GM20431 (cell line): ENCODE measurements at regions not wholly inside any gene's neighbourhood (a gene's known extent, or its start where the extent isn't known, plus 50 kb on each side); places are given as distances from the start of the nearest gene placed in this dataset.
"Not testable (repeated sequence)": the region's sequence is repeated elsewhere in the genome, so short reads cannot be mapped to it uniquely, and the experiment has no call there.

ENCODE experiments used
- in situ Hi-C: fragments of 300-500 bp; cut with MseI, MboI; formaldehyde crosslinking; loops from one replicate; pipeline ENCODE4 v1.15.0; 2020; ENCODE audit warnings: low sequenced_read_pairs; ENCODE audit not compliant: unreplicated experiment

DNA sequence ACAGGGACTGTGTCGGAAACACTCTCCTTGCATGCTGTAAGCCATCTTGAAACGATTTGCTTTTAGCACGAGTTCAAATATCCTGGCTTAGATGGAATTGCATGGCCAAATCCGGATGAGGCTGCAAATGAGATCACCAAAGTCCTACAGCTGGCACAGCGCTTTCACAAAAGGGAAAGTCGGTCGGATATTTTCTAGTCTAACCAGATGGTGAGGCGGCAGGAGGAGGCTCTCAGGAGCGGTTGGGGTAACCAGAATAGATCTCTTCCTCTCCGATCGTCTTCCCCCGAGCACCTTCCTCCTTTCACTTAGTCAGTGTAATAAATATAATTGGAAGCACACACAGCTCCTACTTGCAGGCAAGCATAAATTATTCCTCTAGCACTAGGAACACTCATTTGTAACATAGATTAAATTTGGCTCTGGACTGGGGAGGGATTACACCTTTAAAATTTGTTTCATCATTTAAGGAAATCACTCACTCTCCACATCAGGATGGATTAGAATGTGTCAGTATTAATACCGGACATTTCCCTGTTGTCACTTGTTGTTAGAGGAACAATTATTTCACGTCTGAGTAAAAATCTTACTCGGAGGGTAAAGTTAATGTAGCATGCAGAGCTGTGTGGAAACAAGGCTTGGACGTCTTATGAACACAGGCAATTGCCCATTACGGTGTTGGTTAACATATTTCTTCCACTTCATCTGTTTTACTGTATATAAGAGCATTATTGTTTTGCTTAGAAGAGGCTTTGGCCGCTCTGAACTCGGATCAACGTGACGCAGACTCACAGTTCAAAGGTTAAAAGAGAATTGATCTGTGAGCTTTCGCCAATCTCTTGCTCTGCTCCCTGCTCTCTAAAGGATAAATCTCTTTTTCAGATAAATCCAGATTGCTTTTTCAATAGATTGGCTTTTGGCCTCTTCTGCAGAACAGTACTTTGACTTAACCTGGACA is 857.9 kb downstream of the TYW1 start:
- in situ Hi-C loops = no loop called here

DNA sequence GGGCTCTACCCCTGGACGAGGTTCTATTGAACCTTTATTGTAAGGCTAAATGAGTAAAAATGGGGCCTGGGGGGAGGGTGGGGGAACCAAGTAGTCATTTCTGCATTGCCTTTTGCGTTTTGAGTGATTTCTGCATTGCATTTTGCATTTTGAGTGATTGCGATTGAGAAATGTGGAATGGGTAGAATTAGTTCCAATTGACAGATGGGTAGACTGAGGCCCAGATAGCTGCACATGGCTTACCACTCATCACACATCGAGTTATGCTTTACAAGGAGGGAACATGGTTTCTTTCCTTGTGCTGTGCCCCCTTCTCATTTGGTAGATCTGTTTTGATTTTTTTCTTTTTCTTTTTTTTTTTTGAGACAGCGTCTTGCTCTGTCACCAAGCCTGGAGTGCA is 858.7 kb downstream of the TYW1 start:
- in situ Hi-C loops = no loop called here

DNA sequence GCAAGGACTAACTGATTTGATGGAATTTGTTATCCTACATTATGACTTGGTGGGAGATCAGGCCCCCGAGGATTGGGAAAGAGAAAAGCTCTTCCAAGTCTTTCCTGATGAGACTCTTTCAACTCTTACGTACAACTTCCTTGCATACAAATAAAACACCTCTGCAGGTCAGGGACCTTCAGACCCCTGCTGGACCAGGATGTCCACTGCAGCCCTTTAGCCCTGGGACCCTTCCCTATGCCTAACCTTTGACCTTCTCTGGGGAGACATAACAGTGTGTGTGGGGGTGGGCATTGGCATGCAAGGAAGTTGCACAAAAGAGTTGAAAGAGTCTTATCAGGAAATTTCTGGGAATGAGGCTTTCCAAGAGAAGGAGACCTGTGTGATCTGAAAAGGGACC is 859.4 kb downstream of the TYW1 start:
- in situ Hi-C loops = no loop called here

DNA sequence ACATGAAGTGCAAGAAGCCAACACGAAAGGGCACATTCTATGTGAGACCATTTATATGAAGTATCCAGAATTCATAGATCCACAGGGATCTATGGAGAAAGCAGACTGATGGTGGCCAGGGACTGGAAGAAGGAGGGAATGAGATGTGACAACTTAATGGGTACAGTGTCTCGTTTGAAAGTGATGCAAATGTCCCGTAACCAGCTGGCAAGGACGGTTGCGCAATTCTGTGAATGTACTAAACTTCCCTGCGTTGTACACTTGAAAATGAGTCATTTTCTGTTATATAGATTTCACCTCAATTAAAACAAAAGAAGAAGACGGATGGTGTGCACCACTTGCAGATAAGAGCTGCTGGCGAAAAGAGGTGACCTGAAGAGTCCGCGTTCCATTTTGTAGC is 861.1 kb downstream of the TYW1 start:
- in situ Hi-C loops = no loop called here

DNA sequence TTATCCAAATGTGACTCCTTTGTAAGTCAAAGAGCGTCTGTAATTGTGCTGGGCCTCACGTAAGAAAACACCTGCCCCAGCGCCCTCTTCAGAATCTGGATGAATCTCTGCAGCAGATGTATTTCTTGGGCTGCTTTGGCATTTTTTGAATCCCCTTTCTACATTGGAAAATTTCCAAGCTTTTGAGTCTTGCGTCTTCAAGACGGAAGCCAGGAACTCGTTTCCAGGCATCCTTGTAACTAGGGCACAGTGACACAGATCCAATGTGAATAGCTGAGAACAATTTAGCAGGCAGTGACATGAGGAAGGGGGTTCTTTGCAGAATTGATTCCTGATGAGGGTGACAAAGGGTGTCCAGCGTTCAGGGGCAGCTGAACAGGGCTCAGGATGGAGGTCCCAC is 862.3 kb downstream of the TYW1 start:
- in situ Hi-C loops = no loop called here

DNA sequence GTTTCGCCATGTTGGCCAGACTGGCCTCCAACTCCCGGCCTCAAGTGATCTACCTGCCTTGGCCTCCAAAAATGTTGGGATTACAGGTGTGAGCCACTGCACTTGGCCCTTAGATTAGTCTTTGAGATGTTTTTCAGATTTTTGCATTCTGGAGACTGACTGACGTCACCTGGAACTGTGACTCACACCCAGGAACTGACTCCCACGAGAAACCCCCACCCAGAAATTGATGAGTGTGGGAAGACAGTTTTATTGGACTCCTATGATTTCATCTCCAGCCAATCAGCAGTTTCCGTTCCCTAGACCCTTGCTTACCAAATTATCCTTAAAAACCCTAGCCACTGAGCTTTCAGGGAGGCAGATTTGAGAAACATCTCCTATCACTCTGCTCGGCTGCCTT is 867.3 kb downstream of the TYW1 start:
- in situ Hi-C loops = no loop called here

DNA sequence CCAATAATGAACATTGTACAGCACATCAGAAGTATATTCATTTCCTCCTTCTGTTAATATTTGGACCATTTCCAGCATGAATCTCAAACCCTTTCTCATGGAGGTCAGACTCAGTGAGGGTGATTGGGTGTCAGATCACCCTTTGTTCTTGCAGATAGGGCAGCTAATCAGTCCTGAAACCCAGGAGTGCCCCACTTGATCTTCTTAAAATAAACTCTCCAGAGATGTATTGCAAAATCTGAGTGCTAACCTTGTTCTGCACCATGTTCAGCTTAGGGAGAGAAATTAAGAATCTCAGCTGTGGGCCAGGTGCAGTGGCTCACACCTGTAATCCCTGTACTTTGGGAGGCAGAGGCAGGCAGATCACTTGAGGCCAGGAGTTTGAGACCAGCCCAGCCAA is 869.4 kb downstream of the TYW1 start:
- in situ Hi-C loops = no loop called here

DNA sequence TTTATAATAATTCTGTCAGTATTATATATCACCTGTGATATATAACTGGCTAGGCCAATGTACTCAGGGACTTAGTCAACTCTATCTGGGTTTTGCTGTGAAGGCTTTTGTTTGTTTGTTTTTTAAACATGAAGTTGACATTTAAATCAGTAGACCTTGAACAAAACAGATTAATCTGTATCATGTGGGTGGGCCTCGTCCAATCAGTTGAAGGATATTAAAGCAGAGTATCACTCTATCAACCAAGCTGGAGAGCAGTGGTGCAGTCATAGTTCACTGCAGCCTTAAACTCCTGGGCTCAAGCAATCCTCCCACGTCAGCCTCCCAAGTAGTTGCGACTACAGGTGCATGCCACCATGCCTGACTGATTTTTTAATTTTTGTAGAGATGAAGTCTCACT is 870.2 kb downstream of the TYW1 start:
- in situ Hi-C loops = no loop called here

DNA sequence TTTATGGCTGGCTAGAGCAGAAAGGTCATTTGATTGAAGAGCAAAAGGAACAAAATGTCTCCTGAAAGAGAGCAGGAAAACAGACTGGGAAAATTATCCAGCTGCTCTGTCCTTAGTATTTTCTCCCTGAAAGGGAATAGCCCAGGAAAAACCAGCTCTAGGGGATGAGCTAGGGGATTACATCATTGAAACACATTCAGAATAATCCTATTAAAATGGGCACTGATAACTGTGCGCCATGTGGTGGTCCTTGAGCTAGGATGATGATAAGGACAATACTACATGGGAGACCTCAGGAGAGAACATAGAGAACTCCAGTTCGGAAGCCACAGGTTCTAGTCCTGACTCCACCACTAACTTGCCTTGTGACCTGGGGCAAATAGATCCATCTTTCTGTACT is 873.8 kb downstream of the TYW1 start:
- in situ Hi-C loops = no loop called here

DNA sequence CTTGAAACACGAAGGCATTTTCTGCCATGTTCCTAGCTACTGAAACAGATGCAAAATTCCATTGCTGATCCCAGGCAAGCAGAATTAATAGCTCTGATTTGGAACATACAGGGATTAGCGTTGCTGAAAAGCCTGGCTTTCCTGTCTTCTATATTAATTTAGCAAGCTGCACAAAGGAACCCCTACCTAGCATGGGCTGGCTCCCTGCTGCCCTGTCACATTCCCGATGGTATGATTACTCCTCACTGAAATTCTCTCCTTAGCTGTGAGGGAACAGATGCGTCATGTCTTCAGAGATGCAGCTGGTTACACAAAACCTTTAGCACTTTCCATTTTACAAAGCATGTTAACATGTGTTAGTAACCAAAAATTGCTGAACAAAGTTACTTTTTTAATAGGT is 878.9 kb downstream of the TYW1 start:
- in situ Hi-C loops = no loop called here

DNA sequence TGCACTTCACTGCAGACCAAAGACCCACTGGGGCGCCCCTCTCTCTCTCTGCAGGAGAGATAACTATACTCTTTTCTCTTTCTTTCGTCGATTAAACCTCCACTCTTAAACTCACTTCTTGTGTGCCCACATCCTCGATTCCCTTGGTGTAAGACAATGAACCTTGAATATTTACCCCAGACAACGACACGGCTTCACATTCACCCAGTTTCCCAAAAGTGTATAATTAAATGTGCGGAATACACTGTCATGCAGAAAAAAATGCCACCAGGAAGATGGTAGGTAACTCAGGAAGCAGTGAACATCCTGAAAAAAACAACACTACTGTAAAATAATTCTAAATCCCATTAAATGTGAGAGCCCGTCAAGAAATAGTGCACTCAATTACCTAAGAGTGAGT is 882.2 kb downstream of the TYW1 start:
- in situ Hi-C loops = no loop called here

DNA sequence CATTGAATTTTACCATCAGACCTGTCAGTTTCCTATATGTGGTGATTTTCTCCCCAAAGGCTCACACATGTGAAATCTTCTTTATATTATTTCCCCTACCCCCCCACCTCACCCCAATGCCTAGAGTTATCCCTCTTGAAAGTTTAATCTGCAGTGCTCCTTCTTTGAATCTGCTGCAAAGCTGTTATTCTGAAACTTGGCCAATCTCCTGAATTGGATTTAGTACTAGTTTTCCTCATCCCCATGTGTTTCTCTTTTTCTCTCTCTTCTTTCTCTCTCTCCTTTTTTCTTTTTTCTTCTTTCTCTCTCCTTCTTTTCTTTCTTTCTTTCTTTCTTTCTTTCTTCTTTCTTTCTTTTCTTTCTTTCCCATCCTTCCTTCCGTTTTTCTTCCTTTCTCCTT is 886.2 kb downstream of the TYW1 start:
- in situ Hi-C loops = no loop called here

DNA sequence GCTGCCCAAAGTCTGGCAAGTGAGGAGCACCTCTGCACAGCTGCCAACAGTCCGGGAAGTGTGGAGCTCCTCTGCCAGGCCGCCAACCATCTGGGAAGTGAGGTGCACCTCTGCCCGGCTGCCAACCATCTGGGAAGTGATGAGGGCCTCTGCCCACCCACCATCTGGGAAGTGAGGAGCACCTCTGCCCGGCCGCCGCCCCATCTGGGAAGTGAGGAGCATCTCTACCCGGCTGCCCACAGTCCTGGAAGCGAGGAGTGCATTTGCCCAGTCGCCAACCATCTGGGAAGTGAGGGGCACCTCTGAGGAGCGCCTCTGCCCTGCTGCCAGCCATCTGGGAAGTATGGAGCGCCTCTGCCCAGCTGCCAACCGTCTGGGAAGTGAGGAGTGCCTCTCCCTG is 893.7 kb downstream of the TYW1 start:
- in situ Hi-C loops = no loop called here

DNA sequence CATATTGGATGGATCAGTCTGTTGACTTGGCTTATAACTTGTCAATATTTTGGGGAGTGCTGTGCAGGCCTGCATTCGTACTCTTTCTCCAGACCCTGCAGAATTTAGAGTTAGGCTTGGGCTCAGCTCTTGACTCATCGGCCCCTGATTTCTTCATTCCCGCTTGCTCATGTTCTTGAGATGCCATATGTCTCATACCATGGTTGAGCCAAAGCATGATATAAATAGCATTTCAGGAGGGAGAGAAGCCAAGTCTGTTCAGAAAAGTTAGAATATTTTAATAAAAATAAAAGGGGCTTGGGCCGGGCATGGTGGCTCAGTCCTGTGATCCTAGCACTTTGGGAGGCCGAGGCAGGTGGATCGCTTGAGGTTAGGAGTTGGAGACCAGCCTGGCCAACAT is 898.1 kb downstream of the TYW1 start:
- in situ Hi-C loops = no loop called here

DNA sequence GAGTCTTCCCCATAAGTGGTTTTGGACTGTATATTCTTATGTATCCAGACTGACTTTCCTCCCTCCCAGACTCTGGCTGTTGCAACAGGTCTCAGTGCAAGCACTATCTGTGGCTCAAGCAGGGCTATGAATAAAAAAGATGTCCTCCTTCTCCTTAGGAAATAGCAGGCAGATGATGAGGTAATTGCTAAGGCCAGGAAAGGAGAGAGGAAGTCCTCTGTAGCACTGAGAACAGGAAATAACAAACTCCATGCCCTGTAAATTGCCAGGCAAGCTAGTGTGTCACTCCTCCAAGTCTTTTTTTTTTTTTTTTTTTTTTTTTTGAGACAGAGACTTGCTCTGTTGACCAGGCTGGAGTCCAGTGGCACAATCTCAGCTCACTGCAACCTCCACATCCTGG is 900.1 kb downstream of the TYW1 start:
- in situ Hi-C loops = no loop called here

DNA sequence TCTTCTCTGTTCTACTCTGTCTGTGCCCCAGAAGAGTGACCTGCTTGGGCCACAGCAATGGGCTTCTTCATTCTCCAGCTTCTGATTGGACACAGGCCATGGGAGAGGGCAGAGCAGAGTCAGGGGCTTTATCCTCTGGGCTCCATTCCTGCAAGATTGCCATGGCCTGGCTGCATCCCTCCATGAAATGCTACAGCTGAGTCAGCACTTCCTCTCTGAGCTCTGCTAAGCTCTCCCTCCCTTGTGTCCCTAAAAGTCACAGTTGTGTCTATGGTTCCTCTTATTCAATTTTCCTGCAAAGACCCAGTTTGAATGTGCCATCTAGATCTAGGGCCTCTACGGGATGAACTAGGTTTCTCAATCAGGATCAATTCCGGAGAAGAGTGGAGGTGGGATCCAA is 903.8 kb downstream of the TYW1 start:
- in situ Hi-C loops = no loop called here

DNA sequence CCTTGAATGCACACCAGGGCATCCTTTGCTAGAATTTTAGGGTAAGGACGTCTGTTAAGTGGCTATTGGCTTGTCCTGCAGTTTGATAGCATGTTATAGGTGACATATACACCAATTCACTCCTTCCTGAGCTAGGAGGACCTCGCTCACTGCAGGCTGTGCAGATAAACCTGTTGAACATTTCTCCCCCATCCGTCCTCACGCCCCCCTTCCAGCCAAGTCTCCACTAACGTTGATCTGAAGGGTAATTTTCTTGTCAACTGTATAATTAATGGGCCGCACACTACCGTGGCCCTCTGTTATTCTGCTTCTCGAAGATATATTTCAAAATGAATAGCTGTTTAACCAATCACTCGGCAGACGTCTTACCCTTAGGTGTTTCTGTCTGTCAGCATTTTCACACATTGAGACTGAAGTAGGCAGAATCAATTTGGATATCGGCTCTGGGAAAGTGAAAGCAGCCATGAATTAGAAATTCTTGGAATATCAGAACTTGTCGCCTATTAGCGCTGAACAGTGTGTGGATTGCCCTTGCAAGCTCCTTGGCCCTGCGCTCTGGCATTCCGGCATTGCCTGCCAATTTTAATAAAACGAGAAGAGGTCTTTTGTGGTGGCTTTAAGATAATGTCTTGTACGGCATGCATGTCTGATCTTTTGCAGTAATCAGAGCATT is 905.3 kb downstream of the TYW1 start:
- in situ Hi-C loops = no loop called here

DNA sequence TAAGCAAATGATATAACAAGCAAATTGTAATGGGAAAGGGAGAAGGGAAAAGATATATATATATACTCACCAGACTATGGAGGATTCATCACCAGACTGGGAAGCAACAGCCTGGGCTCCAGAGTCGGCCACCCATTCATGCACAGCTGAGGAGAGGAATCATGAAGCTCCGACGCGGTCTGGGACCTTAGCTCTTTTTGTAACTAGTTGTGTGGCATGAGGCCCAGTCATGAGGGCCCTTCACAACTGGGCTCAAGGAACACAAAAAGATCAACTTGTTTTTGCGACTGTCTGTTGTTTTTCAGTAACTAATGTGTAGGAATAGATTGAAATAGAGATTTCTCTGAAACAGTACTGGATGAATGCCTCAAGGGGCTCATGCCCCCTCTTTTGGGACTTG is 911.2 kb downstream of the TYW1 start:
- in situ Hi-C loops = no loop called here

DNA sequence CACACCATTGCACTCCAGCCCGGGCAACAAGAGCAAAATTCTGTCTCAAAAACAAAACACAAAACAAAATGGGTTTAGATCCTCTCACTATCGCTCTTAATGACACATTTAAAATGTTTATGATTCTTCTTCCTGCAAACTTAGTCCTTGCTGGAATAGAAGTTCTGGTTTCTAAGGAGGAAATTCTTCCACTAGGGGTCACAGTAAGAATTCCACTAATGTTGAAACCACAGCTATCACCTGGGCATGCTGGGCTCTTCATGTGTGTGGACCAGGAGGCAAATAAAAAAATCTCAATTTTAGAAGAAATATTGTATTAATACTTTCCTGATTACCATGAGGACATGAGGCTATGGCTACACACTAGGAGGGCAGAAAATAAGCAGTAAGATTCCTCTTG is 915.8 kb downstream of the TYW1 start:
- in situ Hi-C loops = no loop called here

DNA sequence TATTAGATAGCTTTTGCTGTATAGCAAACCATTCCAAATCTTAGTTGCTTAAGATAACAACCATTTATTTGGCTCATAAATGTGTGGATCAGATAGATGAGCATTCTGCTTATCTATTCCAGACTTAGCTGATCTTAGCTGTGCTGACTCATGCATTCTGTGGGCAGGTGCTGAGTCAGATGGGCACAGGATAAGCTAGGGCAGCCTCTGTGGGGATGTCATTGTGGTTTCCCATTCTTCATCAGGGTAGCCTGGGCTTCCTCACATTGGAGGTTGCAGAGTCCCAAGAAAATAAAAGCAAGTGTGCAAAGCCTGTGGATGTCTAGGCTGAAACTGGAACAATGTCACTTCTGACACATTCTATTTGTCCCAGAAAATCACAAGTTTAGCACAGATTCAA is 917.0 kb downstream of the TYW1 start:
- in situ Hi-C loops = no loop called here

DNA sequence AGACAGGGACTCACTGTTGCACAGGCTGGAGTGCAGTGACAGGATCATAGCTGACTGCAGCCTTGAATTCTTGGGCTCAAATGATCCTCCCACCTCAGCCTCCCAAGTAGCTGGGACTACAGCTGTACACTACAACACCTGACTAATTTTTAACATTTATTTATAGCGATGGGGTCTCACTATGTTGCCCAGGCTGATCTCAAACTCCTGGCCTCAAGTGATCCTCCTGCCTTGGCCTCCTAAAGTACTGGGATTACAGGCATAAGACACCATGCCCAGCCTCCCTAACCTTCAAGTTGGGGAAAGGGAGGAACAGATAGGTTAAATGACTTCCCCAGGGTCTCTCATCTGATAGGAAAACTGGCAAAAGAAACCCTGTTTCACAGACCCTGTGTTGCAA is 919.5 kb downstream of the TYW1 start:
- in situ Hi-C loops = not testable (repeated sequence)
